Vagina (tissue), 2 donors: ENCODE measurements at regions not wholly inside any gene's neighbourhood (a gene's known extent, or its start where the extent isn't known, plus 50 kb on each side); places are given as distances from the start of the nearest gene placed in this dataset.

Experiments
- POLR2AphosphoS5 ChIP-seq, 2 donors: sonication (generic); formaldehyde crosslinking; IDR thresholded peaks; one replicate each; pipeline ENCODE4 v1.9.0; 2017; ENCODE audit warnings: antibody characterized with exemption in 2 of 2, mild to moderate bottlenecking in 2 of 2, low read depth in 1 of 2; ENCODE audit not compliant: insufficient read depth in 1 of 2
- TF ChIP-seq, protein P1 (sequence below), 3 experiments: fragments of 450-650 bp in 2 of 3; fragments of 200-600 bp in 1 of 3; sonication (generic) in 1 of 3; IDR thresholded peaks; one replicate each; pipeline ENCODE4 v1.5.1; 2017 to 2019; ENCODE audit warnings: antibody characterized with exemption in 3 of 3, mild to moderate bottlenecking in 2 of 3, moderate library complexity in 2 of 3

DNA sequence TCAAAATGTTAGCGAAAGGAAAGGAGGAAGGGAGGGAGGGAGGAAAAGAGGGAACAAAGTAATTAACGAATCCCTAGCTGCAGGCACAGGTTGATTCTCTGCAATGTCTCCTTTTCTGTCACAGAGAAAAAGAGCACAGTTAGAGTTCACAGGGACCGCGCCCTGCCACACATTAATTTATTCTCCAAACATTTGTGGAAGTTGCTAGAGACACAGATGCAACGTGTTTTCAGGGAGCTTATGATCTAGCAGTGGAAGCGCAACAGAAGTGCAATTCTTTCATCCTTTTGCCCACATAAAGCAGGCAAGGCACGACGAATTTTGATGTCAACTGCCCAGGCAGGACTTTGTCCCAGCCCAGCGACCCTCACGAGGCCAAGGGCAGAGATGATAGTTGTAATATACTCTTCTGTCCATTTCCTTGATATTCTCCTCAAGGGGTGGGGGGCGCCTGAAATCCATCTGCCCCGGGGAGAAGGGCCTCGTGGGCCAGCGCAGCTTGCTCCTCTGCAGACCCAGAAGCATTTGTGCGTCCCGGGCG is 101.7 kb upstream of the ZNF438 start:
- TF ChIP-seq, protein P1, sequence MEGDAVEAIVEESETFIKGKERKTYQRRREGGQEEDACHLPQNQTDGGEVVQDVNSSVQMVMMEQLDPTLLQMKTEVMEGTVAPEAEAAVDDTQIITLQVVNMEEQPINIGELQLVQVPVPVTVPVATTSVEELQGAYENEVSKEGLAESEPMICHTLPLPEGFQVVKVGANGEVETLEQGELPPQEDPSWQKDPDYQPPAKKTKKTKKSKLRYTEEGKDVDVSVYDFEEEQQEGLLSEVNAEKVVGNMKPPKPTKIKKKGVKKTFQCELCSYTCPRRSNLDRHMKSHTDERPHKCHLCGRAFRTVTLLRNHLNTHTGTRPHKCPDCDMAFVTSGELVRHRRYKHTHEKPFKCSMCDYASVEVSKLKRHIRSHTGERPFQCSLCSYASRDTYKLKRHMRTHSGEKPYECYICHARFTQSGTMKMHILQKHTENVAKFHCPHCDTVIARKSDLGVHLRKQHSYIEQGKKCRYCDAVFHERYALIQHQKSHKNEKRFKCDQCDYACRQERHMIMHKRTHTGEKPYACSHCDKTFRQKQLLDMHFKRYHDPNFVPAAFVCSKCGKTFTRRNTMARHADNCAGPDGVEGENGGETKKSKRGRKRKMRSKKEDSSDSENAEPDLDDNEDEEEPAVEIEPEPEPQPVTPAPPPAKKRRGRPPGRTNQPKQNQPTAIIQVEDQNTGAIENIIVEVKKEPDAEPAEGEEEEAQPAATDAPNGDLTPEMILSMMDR (IDR thresholded peaks at IDR 0.05), result no peak
- no peak for TF ChIP-seq POLR2AphosphoS5 (IDR thresholded peaks at IDR 0.05; ENCODE audit: insufficient read depth in 1 of 2, low read depth in 1 of 2)
